H1 (cell line): ENCODE measurements at regions not wholly inside any gene's neighbourhood (a gene's known extent, or its start where the extent isn't known, plus 50 kb on each side); places are given as distances from the start of the nearest gene placed in this dataset.

Source experiments
- CHD2 ChIP-seq: IDR thresholded peaks from 2 replicates; pipeline ENCODE4 v1.6.1; 2012; ENCODE audit warnings: low read length, improper control_type of control experiment
- EP300 ChIP-seq, 2 experiments: IDR thresholded peaks; 1 replicate in 1 of 2; 2 replicates in 1 of 2; pipeline ENCODE4 v1.6.1; 2011 to 2012; ENCODE audit warnings: low read depth in 2 of 2, low read length in 2 of 2, mild to moderate bottlenecking in 2 of 2, borderline replicate concordance in 1 of 2, inconsistent platforms in 1 of 2, moderate library complexity in 1 of 2
- EZH2 ChIP-seq: fragments of 200-600 bp; sonication (generic); IDR thresholded peaks from 2 replicates; pipeline ENCODE4 v1.7.1; 2012; ENCODE audit warnings: low read depth, mild to moderate bottlenecking, moderate library complexity, low read length, inconsistent platforms; ENCODE audit not compliant: severe bottlenecking
- HDAC2 ChIP-seq, 2 experiments: fragments of 300-600 bp in 1 of 2; sonication (generic) in 1 of 2; IDR thresholded peaks; 2 replicates each; pipeline ENCODE4 v1.6.1; 2011 to 2012; ENCODE audit warnings: low read depth in 2 of 2, low read length in 2 of 2, mild to moderate bottlenecking in 2 of 2, moderate library complexity in 2 of 2, borderline replicate concordance in 1 of 2, inconsistent platforms in 1 of 2
- HDAC6 ChIP-seq: IDR thresholded peaks from one replicate; pipeline ENCODE4 v1.7.1; 2012; ENCODE audit warnings: low read depth, mild to moderate bottlenecking, inconsistent platforms, low read length, moderate library complexity
- MAFK ChIP-seq: IDR thresholded peaks from 2 replicates; pipeline ENCODE4 v1.6.1; 2012; ENCODE audit warnings: low read depth, mild to moderate bottlenecking, improper control_type of control experiment, low read length
- POLR2A ChIP-seq, 2 experiments: IDR thresholded peaks; 1 replicate in 1 of 2; 2 replicates in 1 of 2; pipeline ENCODE4 v1.6.1; 2011; ENCODE audit warnings: low read depth in 2 of 2, low read length in 2 of 2, mild to moderate bottlenecking in 2 of 2; ENCODE audit errors: control extremely low read depth in 1 of 2
- SIN3A ChIP-seq, 2 experiments: IDR thresholded peaks in 1 of 2; conservative IDR thresholded peaks in 1 of 2; 2 replicates each; pipeline ENCODE4 v1.6.1; 2011 to 2012; ENCODE audit warnings: low read length in 2 of 2, improper control_type of control experiment in 1 of 2, low read depth in 1 of 2, mild to moderate bottlenecking in 1 of 2
- SIX5 ChIP-seq: IDR thresholded peaks from 2 replicates; pipeline ENCODE4 v1.6.1; 2011; ENCODE audit warnings: mild to moderate bottlenecking, low read depth, low read length
- YY1 ChIP-seq: IDR thresholded peaks from 2 replicates; pipeline ENCODE4 v1.6.1; 2011; ENCODE audit warnings: low read depth, mild to moderate bottlenecking, low read length
- TF ChIP-seq, protein P1 (sequence below), 3 experiments: IDR thresholded peaks; 1 replicate in 2 of 3; 2 replicates in 1 of 3; pipeline versions ENCODE4 v1.5.1 to v1.6.1; 2011; ENCODE audit warnings: low read length in 3 of 3, mild to moderate bottlenecking in 3 of 3, inconsistent platforms in 2 of 3, low read depth in 1 of 3, moderate library complexity in 1 of 3; ENCODE audit not compliant: insufficient read depth in 1 of 3; ENCODE audit errors: control extremely low read depth in 1 of 3

DNA sequence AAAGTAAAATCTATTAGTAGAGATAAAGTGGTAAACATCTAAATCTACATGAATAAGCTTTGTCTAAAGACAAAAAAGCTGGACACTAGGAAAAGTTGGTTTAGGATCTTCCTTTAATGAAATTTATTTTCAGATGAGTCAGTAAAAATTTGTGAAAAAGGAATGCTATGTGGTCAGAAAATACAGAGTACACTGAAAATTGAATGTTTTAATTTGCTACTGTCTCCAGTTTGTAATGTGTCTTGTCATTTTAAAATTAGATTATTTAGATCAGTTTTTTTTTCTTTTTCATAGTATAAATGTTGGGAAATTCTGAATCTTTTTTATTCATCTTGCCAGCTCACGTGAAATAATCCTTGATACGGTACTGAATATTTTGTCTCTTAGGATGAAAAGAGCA, 56.9 kb downstream of the SLITRK6 start:
- TF ChIP-seq EZH2 (no peak), MAFK (no peak), POLR2A (IDR thresholded peaks at IDR 0.05; ENCODE audit: control extremely low read depth in 1 of 2, low read depth in 2 of 2, low read length in 2 of 2) (no peak), SIX5 (no peak), SIN3A (conservative IDR thresholded peaks at IDR 0.05 in 1 of 2, IDR thresholded peaks at IDR 0.05 in 1 of 2; ENCODE audit: low read depth in 1 of 2, low read length in 2 of 2) (no peak), HDAC2 (IDR thresholded peaks at IDR 0.05; ENCODE audit: borderline replicate concordance in 1 of 2, low read depth in 2 of 2, low read length in 2 of 2) (no peak), EP300 (IDR thresholded peaks at IDR 0.05; ENCODE audit: borderline replicate concordance in 1 of 2, low read depth in 2 of 2, low read length in 2 of 2) (no peak), CHD2 (no peak), HDAC6 (no peak), YY1 (no peak)
- TF ChIP-seq, protein P1, sequence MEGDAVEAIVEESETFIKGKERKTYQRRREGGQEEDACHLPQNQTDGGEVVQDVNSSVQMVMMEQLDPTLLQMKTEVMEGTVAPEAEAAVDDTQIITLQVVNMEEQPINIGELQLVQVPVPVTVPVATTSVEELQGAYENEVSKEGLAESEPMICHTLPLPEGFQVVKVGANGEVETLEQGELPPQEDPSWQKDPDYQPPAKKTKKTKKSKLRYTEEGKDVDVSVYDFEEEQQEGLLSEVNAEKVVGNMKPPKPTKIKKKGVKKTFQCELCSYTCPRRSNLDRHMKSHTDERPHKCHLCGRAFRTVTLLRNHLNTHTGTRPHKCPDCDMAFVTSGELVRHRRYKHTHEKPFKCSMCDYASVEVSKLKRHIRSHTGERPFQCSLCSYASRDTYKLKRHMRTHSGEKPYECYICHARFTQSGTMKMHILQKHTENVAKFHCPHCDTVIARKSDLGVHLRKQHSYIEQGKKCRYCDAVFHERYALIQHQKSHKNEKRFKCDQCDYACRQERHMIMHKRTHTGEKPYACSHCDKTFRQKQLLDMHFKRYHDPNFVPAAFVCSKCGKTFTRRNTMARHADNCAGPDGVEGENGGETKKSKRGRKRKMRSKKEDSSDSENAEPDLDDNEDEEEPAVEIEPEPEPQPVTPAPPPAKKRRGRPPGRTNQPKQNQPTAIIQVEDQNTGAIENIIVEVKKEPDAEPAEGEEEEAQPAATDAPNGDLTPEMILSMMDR (IDR thresholded peaks at IDR 0.05; ENCODE audit: control extremely low read depth in 1 of 3, insufficient read depth in 1 of 3, low read depth in 1 of 3, low read length in 3 of 3): no peak
